ENCODE measurements at regions not wholly inside any gene's neighbourhood (a gene's known extent, or its start where the extent isn't known, plus 50 kb on each side); places are given as distances from the start of the nearest gene placed in this dataset.

GRCh38 chr6:163814494-163815364, 400.2 kb downstream of the QKI start:
- no peak overlapping the region for H3K4me3 Mint-ChIP-seq (ENCODE audit: low read depth, unreplicated experiment)
- DNase-seq = no peak
- H3K27ac Mint-ChIP-seq (ENCODE audit: unreplicated experiment) = no peak overlapping the region

GRCh38 chr6:163813979-163814493, 399.5 kb downstream of the QKI start:
- H3K4me3 Mint-ChIP-seq (ENCODE audit: low read depth, unreplicated experiment) = no peak overlapping the region
- intact Hi-C loops (cut with micrococcal nuclease; ENCODE audit: unreplicated experiment) = no loop called here
- TF ChIP-seq CTCF (IDR thresholded peaks at IDR 0.05; ENCODE audit: unreplicated experiment) = no peak
- no peaks in the 10 kb centered on the region for H3K36me3 Mint-ChIP-seq (ENCODE audit: insufficient read depth, unreplicated experiment)
- no TSS peak for BruUV-seq (replicated peaks)
- H3K9me3 Mint-ChIP-seq (ENCODE audit: low read depth, unreplicated experiment) = no peaks in the 10 kb centered on the region
- no peak for DNase-seq
- no peak overlapping the region for H3K27ac Mint-ChIP-seq (ENCODE audit: unreplicated experiment)
- no peaks in the 10 kb centered on the region for H3K27me3 Mint-ChIP-seq (ENCODE audit: unreplicated experiment)
- no peaks in the 10 kb centered on the region for H3K4me1 Mint-ChIP-seq (ENCODE audit: low read depth, unreplicated experiment)
- CTCF ChIA-PET = no interaction called here

More at GRCh38 chr6:163814494-163815364, 400.2 kb downstream of the QKI start:
- no peaks in the 10 kb centered on the region for H3K4me1 Mint-ChIP-seq (ENCODE audit: low read depth, unreplicated experiment)
- no peaks in the 10 kb centered on the region for H3K36me3 Mint-ChIP-seq (ENCODE audit: insufficient read depth, unreplicated experiment)
- BruUV-seq (replicated peaks) = no TSS peak
- TF ChIP-seq CTCF (IDR thresholded peaks at IDR 0.05; ENCODE audit: unreplicated experiment) = no peak
- no peaks in the 10 kb centered on the region for H3K9me3 Mint-ChIP-seq (ENCODE audit: low read depth, unreplicated experiment)
- intact Hi-C loops (cut with micrococcal nuclease; ENCODE audit: unreplicated experiment) = no loop called here
- CTCF ChIA-PET = interaction anchor here (0.6 kb wide), 1 partner anchor 32 kb away, joined by 5 read pairs; no protein-coding TSS in a partner anchor
- no peaks in the 10 kb centered on the region for H3K27me3 Mint-ChIP-seq (ENCODE audit: unreplicated experiment)

GRCh38 chr6:163811317-163811716, 396.8 kb downstream of the QKI start:
- H3K4me1 Mint-ChIP-seq (ENCODE audit: low read depth, unreplicated experiment) = no peaks in the 10 kb centered on the region
- intact Hi-C loops (cut with micrococcal nuclease; ENCODE audit: unreplicated experiment) = no loop called here
- H3K27ac Mint-ChIP-seq (ENCODE audit: unreplicated experiment) = no peak overlapping the region
- CTCF ChIA-PET = no interaction called here
- no TSS peak for BruUV-seq (replicated peaks)
- H3K36me3 Mint-ChIP-seq (ENCODE audit: insufficient read depth, unreplicated experiment) = no peaks in the 10 kb centered on the region
- no peak overlapping the region for H3K4me3 Mint-ChIP-seq (ENCODE audit: low read depth, unreplicated experiment)
- no peak for TF ChIP-seq CTCF (IDR thresholded peaks at IDR 0.05; ENCODE audit: unreplicated experiment)
- DNase-seq = no peak
- no peaks in the 10 kb centered on the region for H3K9me3 Mint-ChIP-seq (ENCODE audit: low read depth, unreplicated experiment)
- H3K27me3 Mint-ChIP-seq (ENCODE audit: unreplicated experiment) = no peaks in the 10 kb centered on the region

- H3K4me3 Mint-ChIP-seq (ENCODE audit: low read depth, unreplicated experiment) = no peak overlapping the region
- no peak for TF ChIP-seq CTCF (IDR thresholded peaks at IDR 0.05; ENCODE audit: unreplicated experiment)
- BruUV-seq (replicated peaks) = no TSS peak
- no peaks in the 10 kb centered on the region for H3K36me3 Mint-ChIP-seq (ENCODE audit: insufficient read depth, unreplicated experiment)
- intact Hi-C loops (cut with micrococcal nuclease; ENCODE audit: unreplicated experiment) = no loop called here
- CTCF ChIA-PET = interaction anchor here (0.6 kb wide), 1 partner anchor 37 kb away, joined by 3 read pairs; no protein-coding TSS in a partner anchor
- H3K9me3 Mint-ChIP-seq (ENCODE audit: low read depth, unreplicated experiment) = no peaks in the 10 kb centered on the region
- H3K4me1 Mint-ChIP-seq (ENCODE audit: low read depth, unreplicated experiment) = no peaks in the 10 kb centered on the region
- no peaks in the 10 kb centered on the region for H3K27me3 Mint-ChIP-seq (ENCODE audit: unreplicated experiment)
- DNase-seq = no peak
- H3K27ac Mint-ChIP-seq (ENCODE audit: unreplicated experiment) = no peak overlapping the region
Measured at GRCh38 chr6:163809364-163809763, 394.8 kb downstream of the QKI start.
